ENCODE measurements at regions not wholly inside any gene's neighbourhood (a gene's known extent, or its start where the extent isn't known, plus 50 kb on each side); places are given as distances from the start of the nearest gene placed in this dataset.

- H3K9me2 ChIP-seq (replicated peaks; ENCODE audit: insufficient read depth, low read length) = no peaks in the 10 kb centered on the region
- H3K79me2 ChIP-seq (ENCODE audit: low read length) = no peaks in the 10 kb centered on the region
- no peak for DNase-seq
- no peaks in the 10 kb centered on the region for H3K36me3 ChIP-seq (replicated peaks; ENCODE audit: insufficient read depth, low read length)
- no peaks in the 10 kb centered on the region for H3K4me1 ChIP-seq (ENCODE audit: low read length)
- H4K20me1 ChIP-seq (ENCODE audit: insufficient read depth, low read length) = no peaks in the 10 kb centered on the region
- no peaks in the 10 kb centered on the region for H3K27me3 ChIP-seq (replicated peaks; ENCODE audit: insufficient read depth, low read length)
- no peak overlapping the region for H3K4me3 ChIP-seq (ENCODE audit: low read length)
- H3K9me3 ChIP-seq (replicated peaks; ENCODE audit: insufficient read depth, low read length) = no peaks in the 10 kb centered on the region
- no peak overlapping the region for H3K27ac ChIP-seq (ENCODE audit: low read length)
- TF ChIP-seq EZH2 (optimal IDR thresholded peaks at IDR 0.05; ENCODE audit: low read depth, low read length) (no peak), EZH2phosphoT487 (IDR thresholded peaks at IDR 0.05; ENCODE audit: low read length) (no peak)
- TF ChIP-seq, protein P1, sequence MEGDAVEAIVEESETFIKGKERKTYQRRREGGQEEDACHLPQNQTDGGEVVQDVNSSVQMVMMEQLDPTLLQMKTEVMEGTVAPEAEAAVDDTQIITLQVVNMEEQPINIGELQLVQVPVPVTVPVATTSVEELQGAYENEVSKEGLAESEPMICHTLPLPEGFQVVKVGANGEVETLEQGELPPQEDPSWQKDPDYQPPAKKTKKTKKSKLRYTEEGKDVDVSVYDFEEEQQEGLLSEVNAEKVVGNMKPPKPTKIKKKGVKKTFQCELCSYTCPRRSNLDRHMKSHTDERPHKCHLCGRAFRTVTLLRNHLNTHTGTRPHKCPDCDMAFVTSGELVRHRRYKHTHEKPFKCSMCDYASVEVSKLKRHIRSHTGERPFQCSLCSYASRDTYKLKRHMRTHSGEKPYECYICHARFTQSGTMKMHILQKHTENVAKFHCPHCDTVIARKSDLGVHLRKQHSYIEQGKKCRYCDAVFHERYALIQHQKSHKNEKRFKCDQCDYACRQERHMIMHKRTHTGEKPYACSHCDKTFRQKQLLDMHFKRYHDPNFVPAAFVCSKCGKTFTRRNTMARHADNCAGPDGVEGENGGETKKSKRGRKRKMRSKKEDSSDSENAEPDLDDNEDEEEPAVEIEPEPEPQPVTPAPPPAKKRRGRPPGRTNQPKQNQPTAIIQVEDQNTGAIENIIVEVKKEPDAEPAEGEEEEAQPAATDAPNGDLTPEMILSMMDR (IDR thresholded peaks at IDR 0.05; ENCODE audit: low read length) = no peak
- no peak overlapping the region for H3K4me2 ChIP-seq (ENCODE audit: low read depth, low read length)
- H3K9ac ChIP-seq (ENCODE audit: low read length) = no peak overlapping the region
- no peak overlapping the region for H2AFZ ChIP-seq (ENCODE audit: low read length)
- H3F3A ChIP-seq (ENCODE audit: insufficient read depth, low read length) = no peaks in the 10 kb centered on the region
These were observed 178.9 kb downstream of the POLR2M start for GRCh38 chr15:57885435-57885834.

- Histone ChIP-seq H4K20me1 (ENCODE audit: insufficient read depth, low read length) (no peaks in the 10 kb centered on the region), H3K4me1 (ENCODE audit: low read length) (no peaks in the 10 kb centered on the region), H3K79me2 (ENCODE audit: low read length) (no peaks in the 10 kb centered on the region), H3K9me2 (replicated peaks; ENCODE audit: insufficient read depth, low read length) (no peaks in the 10 kb centered on the region), H3K4me3 (ENCODE audit: low read length) (no peak overlapping the region), H3K27me3 (replicated peaks; ENCODE audit: insufficient read depth, low read length) (no peaks in the 10 kb centered on the region), H3K27ac (ENCODE audit: low read length) (no peak overlapping the region), H3K4me2 (ENCODE audit: low read depth, low read length) (no peak overlapping the region), H3K9ac (ENCODE audit: low read length) (no peak overlapping the region), H3F3A (ENCODE audit: insufficient read depth, low read length) (no peaks in the 10 kb centered on the region), H3K36me3 (replicated peaks; ENCODE audit: insufficient read depth, low read length) (no peaks in the 10 kb centered on the region), H3K9me3 (replicated peaks; ENCODE audit: insufficient read depth, low read length) (no peaks in the 10 kb centered on the region), H2AFZ (ENCODE audit: low read length) (no peak overlapping the region)
- TF ChIP-seq EZH2 (optimal IDR thresholded peaks at IDR 0.05; ENCODE audit: low read depth, low read length) = no peak
- no peak for DNase-seq
These were observed 177.7 kb downstream of the ALDH1A2 start for GRCh38 chr15:57887825-57888224.

DNA sequence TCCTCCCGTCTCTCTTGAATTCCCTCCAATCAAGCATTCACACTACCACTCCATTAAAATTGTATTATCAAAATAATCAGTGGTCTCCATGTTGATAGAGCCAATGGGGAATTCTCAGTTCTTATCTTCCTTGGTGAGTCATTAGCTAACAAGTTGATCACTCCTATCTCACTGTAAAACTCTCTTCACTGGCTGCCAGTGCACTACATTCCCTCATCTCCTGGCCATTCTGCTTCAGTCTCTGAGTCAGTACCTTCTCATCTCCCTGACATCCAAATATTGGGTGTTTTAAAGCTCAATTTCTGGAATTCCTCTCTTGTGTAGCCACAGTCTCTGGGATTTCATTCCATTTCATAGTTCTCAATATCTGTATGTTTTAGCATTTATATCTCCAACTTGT is 175.2 kb downstream of the ALDH1A2 start:
- no peak overlapping the region for H3K27ac ChIP-seq (ENCODE audit: low read length)
- H3K4me3 ChIP-seq (ENCODE audit: low read length) = no peak overlapping the region
- H3K9me3 ChIP-seq (replicated peaks; ENCODE audit: insufficient read depth, low read length) = no peaks in the 10 kb centered on the region
- no peak overlapping the region for H3K9ac ChIP-seq (ENCODE audit: low read length)
- H3K36me3 ChIP-seq (replicated peaks; ENCODE audit: insufficient read depth, low read length) = no peaks in the 10 kb centered on the region
- no peaks in the 10 kb centered on the region for H3K27me3 ChIP-seq (replicated peaks; ENCODE audit: insufficient read depth, low read length)
- no peaks in the 10 kb centered on the region for H3F3A ChIP-seq (ENCODE audit: insufficient read depth, low read length)
- no peak overlapping the region for H2AFZ ChIP-seq (ENCODE audit: low read length)
- no peaks in the 10 kb centered on the region for H3K79me2 ChIP-seq (ENCODE audit: low read length)
- no peaks in the 10 kb centered on the region for H3K9me2 ChIP-seq (replicated peaks; ENCODE audit: insufficient read depth, low read length)
- TF ChIP-seq EZH2phosphoT487 (IDR thresholded peaks at IDR 0.05; ENCODE audit: low read length) = no peak
- TF ChIP-seq, protein P1 (IDR thresholded peaks at IDR 0.05; ENCODE audit: low read length) = no peak
- H4K20me1 ChIP-seq (ENCODE audit: insufficient read depth, low read length) = no peaks in the 10 kb centered on the region
- H3K4me1 ChIP-seq (ENCODE audit: low read length) = no peaks in the 10 kb centered on the region
- no peak overlapping the region for H3K4me2 ChIP-seq (ENCODE audit: low read depth, low read length)
- DNase-seq = no peak

GRCh38 chr15:57890878-57891277 is 174.6 kb downstream of the ALDH1A2 start:
- no peak overlapping the region for H3K27ac ChIP-seq (ENCODE audit: low read length)
- no peak overlapping the region for H3K9ac ChIP-seq (ENCODE audit: low read length)
- no peaks in the 10 kb centered on the region for H3K9me3 ChIP-seq (replicated peaks; ENCODE audit: insufficient read depth, low read length)
- no peaks in the 10 kb centered on the region for H4K20me1 ChIP-seq (ENCODE audit: insufficient read depth, low read length)
- H3K4me1 ChIP-seq (ENCODE audit: low read length) = no peaks in the 10 kb centered on the region
- no peaks in the 10 kb centered on the region for H3K9me2 ChIP-seq (replicated peaks; ENCODE audit: insufficient read depth, low read length)
- H3K36me3 ChIP-seq (replicated peaks; ENCODE audit: insufficient read depth, low read length) = no peaks in the 10 kb centered on the region
- no peak for DNase-seq
- H3K27me3 ChIP-seq (replicated peaks; ENCODE audit: insufficient read depth, low read length) = no peaks in the 10 kb centered on the region
- no peaks in the 10 kb centered on the region for H3K79me2 ChIP-seq (ENCODE audit: low read length)
- H3K4me3 ChIP-seq (ENCODE audit: low read length) = no peak overlapping the region
- no peak overlapping the region for H3K4me2 ChIP-seq (ENCODE audit: low read depth, low read length)
- H3F3A ChIP-seq (ENCODE audit: insufficient read depth, low read length) = no peaks in the 10 kb centered on the region
- H2AFZ ChIP-seq (ENCODE audit: low read length) = no peak overlapping the region
- TF ChIP-seq, protein P1 (IDR thresholded peaks at IDR 0.05; ENCODE audit: low read length) = no peak
- TF ChIP-seq EZH2phosphoT487 (IDR thresholded peaks at IDR 0.05; ENCODE audit: low read length) = no peak
- TF ChIP-seq EZH2 (optimal IDR thresholded peaks at IDR 0.05; ENCODE audit: low read depth, low read length) = no peak
